Anterior cingulate cortex (tissue), 58 donors: ENCODE measurements at regions not wholly inside any gene's neighbourhood (a gene's known extent, or its start where the extent isn't known, plus 50 kb on each side); places are given as distances from the start of the nearest gene placed in this dataset.
"Not testable (repeated sequence)": the region's sequence is repeated elsewhere in the genome, so short reads cannot be mapped to it uniquely, and the experiment has no call there.

Source experiments
- DNase-seq, 58 donors: peaks; one replicate each; lab custom pipeline; 2025; lab: John Stamatoyannopoulos, UW

- peak in 2 of 58 donors; percentile 25 to 44 for DNase-seq
Measured at GRCh38 chr2:176780348-176780747, 432.2 kb upstream of the HNRNPA3 start.

- no peak for DNase-seq
Measured at GRCh38 chr2:176781570-176782217, 430.9 kb upstream of the HNRNPA3 start.

- no peak for DNase-seq
Measured at GRCh38 chr2:176784633-176785200, 427.9 kb upstream of the HNRNPA3 start.

GRCh38 chr2:176789751-176790150, 422.8 kb upstream of the HNRNPA3 start:
- no peak for DNase-seq

- no peak for DNase-seq
Measured at GRCh38 chr2:176790468-176790867, 422.1 kb upstream of the HNRNPA3 start.

GRCh38 chr2:176793792-176794191, 418.8 kb upstream of the HNRNPA3 start:
- no peak for DNase-seq

- no peak for DNase-seq
Measured at GRCh38 chr2:176794392-176794791, 418.2 kb upstream of the HNRNPA3 start.

- DNase-seq, result no peak
Measured at GRCh38 chr2:176795823-176796222, 416.8 kb upstream of the HNRNPA3 start.

GRCh38 chr2:176796677-176797076, 415.9 kb upstream of the HNRNPA3 start:
- not testable (repeated sequence) for DNase-seq

GRCh38 chr2:176804392-176804791, 408.2 kb upstream of the HNRNPA3 start:
- DNase-seq, result no peak

GRCh38 chr2:176805345-176805744, 407.2 kb upstream of the HNRNPA3 start:
- DNase-seq, result no peak

- DNase-seq, result peak in 24 of 58 donors; percentile 1 to 64 (median 12)
Measured at GRCh38 chr2:176812246-176812775, 400.3 kb upstream of the HNRNPA3 start.

- DNase-seq, result peak in 1 of 58 donors; percentile 6
Measured at GRCh38 chr2:176813156-176813555, 399.4 kb upstream of the HNRNPA3 start.

- DNase-seq, result peak in 1 of 58 donors; percentile 6
Measured at GRCh38 chr2:176813621-176814049, 399.0 kb upstream of the HNRNPA3 start.

GRCh38 chr2:176814274-176814673, 398.3 kb upstream of the HNRNPA3 start:
- DNase-seq, result no peak

- DNase-seq, result no peak
Measured at GRCh38 chr2:176814740-176815367, 397.7 kb upstream of the HNRNPA3 start.

- DNase-seq, result peak in 24 of 58 donors; percentile 2 to 67 (median 20)
Measured at GRCh38 chr2:176817061-176817565, 395.5 kb upstream of the HNRNPA3 start.

- no peak for DNase-seq
Measured at GRCh38 chr2:176818076-176818475, 394.5 kb upstream of the HNRNPA3 start.

GRCh38 chr2:176818617-176819016, 394.0 kb upstream of the HNRNPA3 start:
- DNase-seq, result no peak

GRCh38 chr2:176819306-176819705, 393.3 kb upstream of the HNRNPA3 start:
- no peak for DNase-seq

- DNase-seq, result no peak
Measured at GRCh38 chr2:176820371-176820932, 392.1 kb upstream of the HNRNPA3 start.
